CD4-positive, alpha-beta memory T cell (primary cell): ENCODE measurements at regions not wholly inside any gene's neighbourhood (a gene's known extent, or its start where the extent isn't known, plus 50 kb on each side); places are given as distances from the start of the nearest gene placed in this dataset.

Experiments used
- CTCF ChIA-PET: fragments of 350-600 bp; sonication (Branson Sonifier 250); formaldehyde crosslinking; loops from one replicate; lab custom pipeline; 2021; ENCODE audit warnings: inconsistent platforms; ENCODE audit not compliant: partially characterized antibody; lab: Charles Lee
- POLR2A ChIA-PET: fragments of 350-600 bp; sonication (Branson Sonifier 250); formaldehyde crosslinking; loops from one replicate; lab custom pipeline; 2021; ENCODE audit not compliant: partially characterized antibody; lab: Charles Lee
- DNase-seq, 5 donors: peaks; one replicate each; pipeline versions ENCODE4 v3.0.0 to v3.0.0-alpha.2; 2020 to 2022; ENCODE audit warnings: mixed read lengths in 1 of 5
- H3K27ac ChIP-seq: one replicate; pipeline ENCODE4 v1.7.0; 2013; ENCODE audit warnings: low read depth, low read length
- H3K27me3 ChIP-seq: 2 replicates; pipeline ENCODE4 v1.7.0; 2013; ENCODE audit warnings: mild to moderate bottlenecking, low read length, moderate library complexity; ENCODE audit not compliant: insufficient read depth
- H3K36me3 ChIP-seq: 2 replicates; pipeline ENCODE4 v1.7.0; 2013; ENCODE audit warnings: mild to moderate bottlenecking, low read length, moderate library complexity; ENCODE audit not compliant: insufficient read depth
- H3K4me1 ChIP-seq: 2 replicates; pipeline ENCODE4 v1.7.0; 2013; ENCODE audit warnings: mild to moderate bottlenecking, low read length, moderate library complexity; ENCODE audit not compliant: insufficient read depth
- H3K4me3 ChIP-seq, 2 donors: one replicate each; pipeline ENCODE4 v1.7.0; 2013; ENCODE audit warnings: low read length in 2 of 2, mild to moderate bottlenecking in 1 of 2
- H3K9me3 ChIP-seq, 2 donors: one replicate each; pipeline ENCODE4 v1.7.0; 2013; ENCODE audit warnings: low read length in 2 of 2, control low read depth in 1 of 2; ENCODE audit not compliant: control insufficient read depth in 1 of 2
- H3K27ac Mint-ChIP-seq, 7 donors: one replicate each; pipeline ENCODE4 v1.8.0; 2020 to 2021; ENCODE audit warnings: mixed read lengths in 7 of 7, mild to moderate bottlenecking in 6 of 7, inconsistent platforms in 3 of 7, moderate library complexity in 3 of 7
- H3K27me3 Mint-ChIP-seq, 2 donors: one replicate each; pipeline ENCODE4 v1.8.0; 2020 to 2021; ENCODE audit warnings: mixed read lengths in 2 of 2
- H3K36me3 Mint-ChIP-seq, 2 donors: one replicate each; pipeline ENCODE4 v1.8.0; 2020 to 2021; ENCODE audit warnings: mixed read lengths in 2 of 2, inconsistent platforms in 1 of 2, mild to moderate bottlenecking in 1 of 2
- H3K4me1 Mint-ChIP-seq, 4 donors: one replicate each; pipeline ENCODE4 v1.8.0; 2020 to 2021; ENCODE audit warnings: mixed read lengths in 4 of 4, mild to moderate bottlenecking in 1 of 4
- H3K4me3 Mint-ChIP-seq, 8 donors: one replicate each; pipeline ENCODE4 v1.8.0; 2020 to 2021; ENCODE audit warnings: mixed read lengths in 8 of 8, mild to moderate bottlenecking in 7 of 8, moderate library complexity in 6 of 8, inconsistent platforms in 3 of 8
- H3K9me3 Mint-ChIP-seq, 8 donors: one replicate each; pipeline ENCODE4 v1.8.0; 2020 to 2021; ENCODE audit warnings: mixed read lengths in 8 of 8, mild to moderate bottlenecking in 5 of 8, inconsistent platforms in 3 of 8, moderate library complexity in 1 of 8
- intact Hi-C: fragments of 100-400 bp; cut with micrococcal nuclease; formaldehyde crosslinking; loops from one replicate; pipeline ENCODE4 v1.15.1; 2023

- H3K4me3 ChIP-seq, result no peak overlapping the region
- H3K27me3 ChIP-seq, result no peaks in the 10 kb centered on the region
- POLR2A ChIA-PET, result interaction anchor here (2.7 to 4.1 kb wide), 3 partner anchors 11 to 163 kb away, joined by 8 to 26 read pairs (median 16); partner anchors contain the start of gene VRK1
- no peak overlapping the region for H3K27ac ChIP-seq
- H3K27me3 Mint-ChIP-seq, result no peaks in the 10 kb centered on the region
- H3K4me3 Mint-ChIP-seq, result peak overlapping the region in 6 of 8 donors; percentile 2 to 85 (median 70)
- intact Hi-C loops, result no loop called here
- peaks cover 58% of the 10 kb centered on the region for H3K4me1 ChIP-seq
- peak overlapping the region; percentile 15 to 89 (median 63) for H3K27ac Mint-ChIP-seq
- H3K36me3 Mint-ChIP-seq, result peaks cover 19 to 24% of the 10 kb centered on the region in 2 donors
- CTCF ChIA-PET, result no interaction called here
- peaks cover 4 to 5% of the 10 kb centered on the region in 2 donors for H3K9me3 ChIP-seq
- no peak for DNase-seq
- H3K36me3 ChIP-seq, result no peaks in the 10 kb centered on the region
- H3K9me3 Mint-ChIP-seq, result peaks cover 3 to 41% (median 28%) of the 10 kb centered on the region in 8 donors
- H3K4me1 Mint-ChIP-seq, result peaks cover 32 to 60% (median 43%) of the 10 kb centered on the region in 4 donors
Observed at GRCh38 chr14:96960598-96961116, 163.5 kb downstream of the VRK1 start.

GRCh38 chr14:96961895-96962294 is 164.7 kb downstream of the VRK1 start:
- ChIA-PET POLR2A (interaction anchor here (0.6 to 4.1 kb wide), 13 partner anchors 9 to 641 kb away, joined by 3 to 26 read pairs (median 4); partner anchors contain the start of gene VRK1), CTCF (interaction anchor here (0.6 to 1.6 kb wide), 5 partner anchors 10 to 109 kb away, joined by 3 to 4 read pairs (median 3); no protein-coding TSS in a partner anchor)
- Mint-ChIP-seq H3K9me3 (peaks cover 3 to 41% (median 28%) of the 10 kb centered on the region in 8 donors), H3K4me3 (peak overlapping the region in 7 of 8 donors; percentile 55 to 87 (median 76)), H3K36me3 (peaks cover 19 to 24% of the 10 kb centered on the region in 2 donors), H3K27ac (peak overlapping the region; percentile 89 to 98 (median 95)), H3K27me3 (no peaks in the 10 kb centered on the region), H3K4me1 (peaks cover 36 to 72% (median 50%) of the 10 kb centered on the region in 4 donors)
- Histone ChIP-seq H3K36me3 (no peaks in the 10 kb centered on the region), H3K4me1 (peaks cover 70% of the 10 kb centered on the region), H3K9me3 (peaks cover 4 to 5% of the 10 kb centered on the region in 2 donors), H3K27ac (peak overlapping the region; percentile 30), H3K4me3 (peak overlapping the region in 1 of 2 donors; percentile 33), H3K27me3 (no peaks in the 10 kb centered on the region)
- DNase-seq, result no peak
- intact Hi-C loops, result loop anchor here (1.0 to 2.0 kb wide), 2 partner anchors 25 to 165 kb away; partner anchors contain the start of gene VRK1

DNA sequence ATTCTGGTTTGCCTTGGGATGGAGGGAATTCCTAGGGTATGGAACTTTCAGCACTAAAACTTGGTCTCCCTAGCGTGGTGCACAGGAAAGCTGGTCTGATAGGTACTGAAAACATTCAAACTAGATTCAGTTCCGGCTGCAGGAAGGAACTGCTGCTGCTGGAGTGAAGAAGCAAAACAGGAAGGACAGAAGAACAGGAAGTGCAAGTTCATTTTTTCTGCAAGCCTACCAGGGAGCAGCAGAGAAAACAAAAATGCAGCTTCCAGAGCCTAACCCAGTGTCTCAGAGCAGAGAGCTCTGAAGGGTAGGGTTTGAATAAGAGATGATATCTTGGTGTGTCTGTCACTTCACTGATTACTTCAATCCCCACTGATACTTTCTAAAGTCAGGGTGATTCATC is 165.2 kb downstream of the VRK1 start:
- Histone ChIP-seq H3K4me1 (peaks cover 73% of the 10 kb centered on the region), H3K36me3 (no peaks in the 10 kb centered on the region), H3K9me3 (peaks cover 4 to 5% of the 10 kb centered on the region in 2 donors), H3K27me3 (no peaks in the 10 kb centered on the region), H3K27ac (peak overlapping the region; percentile 30), H3K4me3 (peak overlapping the region in 1 of 2 donors; percentile 33)
- peak in 4 of 5 donors; percentile 50 to 68 (median 56) for DNase-seq
- POLR2A ChIA-PET, result interaction anchor here (0.6 to 4.1 kb wide), 14 partner anchors 9 to 641 kb away, joined by 3 to 26 read pairs (median 4); partner anchors contain the start of gene VRK1
- CTCF ChIA-PET, result interaction anchor here (1.1 to 1.6 kb wide), 3 partner anchors 11 to 19 kb away, joined by 3 to 4 read pairs (median 3); no protein-coding TSS in a partner anchor
- Mint-ChIP-seq H3K27me3 (no peaks in the 10 kb centered on the region), H3K4me3 (peak overlapping the region in 7 of 8 donors; percentile 55 to 87 (median 76)), H3K9me3 (peaks cover 0 to 41% (median 28%) of the 10 kb centered on the region in 8 donors), H3K36me3 (peaks cover 19 to 24% of the 10 kb centered on the region in 2 donors), H3K27ac (peak overlapping the region; percentile 89 to 98 (median 95)), H3K4me1 (peaks cover 34 to 75% (median 51%) of the 10 kb centered on the region in 4 donors)
- intact Hi-C loops, result loop anchor here (1.0 to 2.0 kb wide), 2 partner anchors 24 to 165 kb away; partner anchors contain the start of gene VRK1

- H3K27me3 ChIP-seq, result no peaks in the 10 kb centered on the region
- peak overlapping the region in 6 of 7 donors; percentile 43 to 94 (median 60) for H3K27ac Mint-ChIP-seq
- peaks cover 0 to 41% (median 28%) of the 10 kb centered on the region in 8 donors for H3K9me3 Mint-ChIP-seq
- H3K27me3 Mint-ChIP-seq, result no peaks in the 10 kb centered on the region
- peaks cover 72% of the 10 kb centered on the region for H3K4me1 ChIP-seq
- H3K9me3 ChIP-seq, result peaks cover 4 to 5% of the 10 kb centered on the region in 2 donors
- H3K27ac ChIP-seq, result no peak overlapping the region
- intact Hi-C loops, result no loop called here
- no peak for DNase-seq
- no peaks in the 10 kb centered on the region for H3K36me3 ChIP-seq
- ChIA-PET CTCF (interaction anchor here (1.3 kb wide), 1 partner anchor 10 kb away, joined by 3 read pairs; no protein-coding TSS in a partner anchor), POLR2A (no interaction called here)
- peaks cover 19 to 24% of the 10 kb centered on the region in 2 donors for H3K36me3 Mint-ChIP-seq
- H3K4me3 ChIP-seq, result no peak overlapping the region
- H3K4me3 Mint-ChIP-seq, result no peak overlapping the region
- peaks cover 34 to 69% (median 52%) of the 10 kb centered on the region in 4 donors for H3K4me1 Mint-ChIP-seq
Observed at GRCh38 chr14:96964726-96965415, 167.7 kb downstream of the VRK1 start.

- CTCF ChIA-PET, result interaction anchor here (1.2 kb wide), 1 partner anchor 13 kb away, joined by 3 read pairs; no protein-coding TSS in a partner anchor
- no peak overlapping the region for H3K4me3 ChIP-seq
- H3K4me3 Mint-ChIP-seq, result no peak overlapping the region
- intact Hi-C loops, result no loop called here
- H3K27me3 ChIP-seq, result no peaks in the 10 kb centered on the region
- POLR2A ChIA-PET, result interaction anchor here (0.8 kb wide), 1 partner anchor 9 kb away, joined by 3 read pairs; no protein-coding TSS in a partner anchor
- peaks cover 14 to 16% of the 10 kb centered on the region in 2 donors for H3K36me3 Mint-ChIP-seq
- H3K4me1 ChIP-seq, result peaks cover 60% of the 10 kb centered on the region
- peaks cover 0 to 29% (median 20%) of the 10 kb centered on the region in 8 donors for H3K9me3 Mint-ChIP-seq
- H3K27me3 Mint-ChIP-seq, result no peaks in the 10 kb centered on the region
- H3K4me1 Mint-ChIP-seq, result peaks cover 31 to 58% (median 44%) of the 10 kb centered on the region in 4 donors
- H3K27ac ChIP-seq, result no peak overlapping the region
- peaks cover 2 to 5% of the 10 kb centered on the region in 2 donors for H3K9me3 ChIP-seq
- no peaks in the 10 kb centered on the region for H3K36me3 ChIP-seq
- DNase-seq, result no peak
- peak overlapping the region in 4 of 7 donors; percentile 23 to 85 (median 76) for H3K27ac Mint-ChIP-seq
Observed at GRCh38 chr14:96965885-96966595, 168.9 kb downstream of the VRK1 start.

- Histone ChIP-seq H3K27ac (no peak overlapping the region), H3K36me3 (no peaks in the 10 kb centered on the region), H3K4me3 (no peak overlapping the region), H3K27me3 (no peaks in the 10 kb centered on the region), H3K4me1 (no peaks in the 10 kb centered on the region), H3K9me3 (peaks cover 0 to 6% of the 10 kb centered on the region in 2 donors)
- POLR2A ChIA-PET, result interaction anchor here (0.8 to 2.3 kb wide), 2 partner anchors 9 to 12 kb away, joined by 3 to 10 read pairs; no protein-coding TSS in a partner anchor
- intact Hi-C loops, result no loop called here
- Mint-ChIP-seq H3K4me3 (no peak overlapping the region), H3K4me1 (peaks cover 0 to 3% (median 0%) of the 10 kb centered on the region in 4 donors), H3K36me3 (peaks cover 7 to 22% of the 10 kb centered on the region in 2 donors), H3K9me3 (peaks cover 0 to 35% (median 25%) of the 10 kb centered on the region in 8 donors), H3K27ac (no peak overlapping the region), H3K27me3 (peaks cover 2 to 6% of the 10 kb centered on the region in 2 donors)
- DNase-seq, result no peak
- CTCF ChIA-PET, result interaction anchor here (0.6 kb wide), 1 partner anchor 11 kb away, joined by 3 read pairs; no protein-coding TSS in a partner anchor
Observed at GRCh38 chr14:96975116-96975515, 177.9 kb downstream of the VRK1 start.
